ENCODE measurements at regions not wholly inside any gene's neighbourhood (a gene's known extent, or its start where the extent isn't known, plus 50 kb on each side); places are given as distances from the start of the nearest gene placed in this dataset.

- TF ChIP-seq CTCF (IDR thresholded peaks at IDR 0.05 in 4 of 5, conservative IDR thresholded peaks at IDR 0.05 in 1 of 5) = no peak
- no peak for TF ChIP-seq POLR2A (IDR thresholded peaks at IDR 0.05)
These were observed 276.1 kb upstream of the LMO3 start for GRCh38 chr12:16881986-16882570.
